Stomach (tissue), 8 donors: ENCODE measurements at regions not wholly inside any gene's neighbourhood (a gene's known extent, or its start where the extent isn't known, plus 50 kb on each side); places are given as distances from the start of the nearest gene placed in this dataset.

Experiments
- DNase-seq, 2 donors: peaks; one replicate each; pipeline versions ENCODE4 v3.0.0 to v3.0.0-alpha.2; 2013 to 2019
- H3K27ac ChIP-seq, 5 donors: fragments of 200-600 bp in 4 of 5; sonication (generic) in 4 of 5; one replicate each; pipeline ENCODE4 v1.5.1; 2013 to 2019; ENCODE audit warnings: mild to moderate bottlenecking in 1 of 5, moderate library complexity in 1 of 5
- H3K27me3 ChIP-seq, 3 donors: fragments of 200-600 bp; sonication (generic); one replicate each; pipeline ENCODE4 v1.5.1; 2017 to 2019; ENCODE audit warnings: mixed run types in 1 of 3
- H3K36me3 ChIP-seq, 4 donors: fragments of 200-600 bp; sonication (generic); 1 replicate in 3 of 4; 2 replicates in 1 of 4; pipeline ENCODE4 v1.5.1; 2016 to 2019
- H3K4me1 ChIP-seq, 4 donors: fragments of 200-600 bp; sonication (generic); one replicate each; pipeline ENCODE4 v1.5.1; 2016 to 2019
- H3K4me3 ChIP-seq, 4 donors: fragments of 200-600 bp; sonication (generic) in 3 of 4; one replicate each; pipeline ENCODE4 v1.5.1; 2016 to 2019; ENCODE audit warnings: mild to moderate bottlenecking in 1 of 4
- H3K9me3 ChIP-seq, 4 donors: fragments of 200-600 bp; sonication (generic); one replicate each; pipeline ENCODE4 v1.5.1; 2016 to 2019
- EP300 ChIP-seq: sonication (generic); formaldehyde crosslinking; IDR thresholded peaks from one replicate; pipeline ENCODE4 v1.6.1; 2017; ENCODE audit warnings: antibody characterized with exemption
- POLR2A ChIP-seq, 4 donors: fragments of 450-650 bp; IDR thresholded peaks; one replicate each; pipeline ENCODE4 v1.6.1; 2016; ENCODE audit warnings: antibody characterized with exemption in 4 of 4, control low read depth in 2 of 4, mild to moderate bottlenecking in 1 of 4, moderate library complexity in 1 of 4
- POLR2AphosphoS5 ChIP-seq, 3 donors: sonication (generic); formaldehyde crosslinking; IDR thresholded peaks; one replicate each; pipeline ENCODE4 v1.6.1; 2016; ENCODE audit warnings: antibody characterized with exemption in 3 of 3
- WGBS, 5 donors: extraction: QIAGEN DNeasy Blood & Tissue Kit in 3 of 5; methylation state at CpG; one replicate each; pipeline versions ENCODE4 v1.1.5 to v1.1.7; 2013 to 2018; 5-methylcytosine and 5-hydroxymethylcytosine counted together
- intact Hi-C: fragments of 100-400 bp; cut with DNase I; formaldehyde crosslinking; loops from one replicate; pipeline ENCODE4 v1.15.1; 2023; ENCODE audit warnings: low total_unique reads
- TF ChIP-seq, protein P1 (sequence below), 7 experiments: fragments of 450-650 bp in 4 of 7; fragments of 200-600 bp in 3 of 7; sonication (generic) in 3 of 7; IDR thresholded peaks; one replicate each; pipeline ENCODE4 v1.5.1; 2016 to 2019; ENCODE audit warnings: antibody characterized with exemption in 7 of 7, control low read depth in 2 of 7, mild to moderate bottlenecking in 1 of 7
- donor health status: healthy with polysubstance abuse.
- donor health status: Bipolar disorder and iron deficiency.
- donor health status: healthy.

DNA sequence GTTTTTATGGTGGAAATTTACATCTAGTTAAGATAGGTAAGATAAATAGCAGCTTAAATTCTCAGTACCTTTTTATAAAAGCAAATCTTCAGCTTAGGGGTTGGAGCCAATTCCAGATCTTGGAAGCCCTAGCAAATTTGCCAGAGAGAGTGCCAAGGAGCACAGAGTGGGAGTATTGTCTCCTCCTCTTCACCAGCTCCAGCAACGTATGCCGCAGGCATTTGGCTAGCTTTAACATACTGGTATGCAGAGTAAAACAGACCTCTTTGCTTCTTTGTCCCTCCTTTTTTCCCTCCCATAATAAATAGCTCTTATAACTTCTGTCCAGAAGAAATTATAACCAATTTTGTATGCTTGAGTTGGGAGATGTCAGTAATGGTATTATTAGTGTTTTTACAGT lies 140.4 kb downstream of the DIPK2A start:
- Histone ChIP-seq H3K27me3 (no peaks in the 10 kb centered on the region), H3K4me1 (peaks cover 0 to 4% (median 0%) of the 10 kb centered on the region in 4 donors), H3K4me3 (no peak overlapping the region), H3K27ac (no peak overlapping the region), H3K9me3 (no peaks in the 10 kb centered on the region), H3K36me3 (no peaks in the 10 kb centered on the region)
- 29 to 93% (median 41%) methylated on average over 2 of the region's 2 CpGs for WGBS, 5 donors
- DNase-seq: no peak
- intact Hi-C loops: no loop called here
- no peak for TF ChIP-seq EP300
- no peak for TF ChIP-seq POLR2AphosphoS5 (IDR thresholded peaks at IDR 0.05)
- no peak for TF ChIP-seq POLR2A (IDR thresholded peaks at IDR 0.05)
- TF ChIP-seq, protein P1, sequence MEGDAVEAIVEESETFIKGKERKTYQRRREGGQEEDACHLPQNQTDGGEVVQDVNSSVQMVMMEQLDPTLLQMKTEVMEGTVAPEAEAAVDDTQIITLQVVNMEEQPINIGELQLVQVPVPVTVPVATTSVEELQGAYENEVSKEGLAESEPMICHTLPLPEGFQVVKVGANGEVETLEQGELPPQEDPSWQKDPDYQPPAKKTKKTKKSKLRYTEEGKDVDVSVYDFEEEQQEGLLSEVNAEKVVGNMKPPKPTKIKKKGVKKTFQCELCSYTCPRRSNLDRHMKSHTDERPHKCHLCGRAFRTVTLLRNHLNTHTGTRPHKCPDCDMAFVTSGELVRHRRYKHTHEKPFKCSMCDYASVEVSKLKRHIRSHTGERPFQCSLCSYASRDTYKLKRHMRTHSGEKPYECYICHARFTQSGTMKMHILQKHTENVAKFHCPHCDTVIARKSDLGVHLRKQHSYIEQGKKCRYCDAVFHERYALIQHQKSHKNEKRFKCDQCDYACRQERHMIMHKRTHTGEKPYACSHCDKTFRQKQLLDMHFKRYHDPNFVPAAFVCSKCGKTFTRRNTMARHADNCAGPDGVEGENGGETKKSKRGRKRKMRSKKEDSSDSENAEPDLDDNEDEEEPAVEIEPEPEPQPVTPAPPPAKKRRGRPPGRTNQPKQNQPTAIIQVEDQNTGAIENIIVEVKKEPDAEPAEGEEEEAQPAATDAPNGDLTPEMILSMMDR (IDR thresholded peaks at IDR 0.05): no peak

DNA sequence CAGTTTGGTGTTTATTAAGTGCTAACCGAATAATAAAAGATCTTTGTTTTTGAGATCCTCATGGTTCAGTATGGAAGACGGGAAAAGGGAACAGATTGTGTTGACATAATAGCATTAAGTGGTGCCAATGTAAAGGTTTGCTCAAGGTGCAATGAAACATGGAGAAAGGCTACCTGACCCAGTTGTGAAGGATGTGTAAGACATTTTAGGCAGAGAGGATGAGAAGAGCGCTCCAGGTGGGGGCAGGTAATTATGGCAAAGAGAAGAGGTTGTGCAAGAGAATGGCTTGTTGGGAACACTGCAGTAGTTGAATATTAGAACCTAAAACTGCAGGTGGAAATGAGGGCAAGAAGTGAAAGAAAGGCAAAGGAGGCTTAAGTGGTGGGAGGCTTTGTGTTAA lies 140.8 kb downstream of the DIPK2A start:
- no peaks in the 10 kb centered on the region for H3K36me3 ChIP-seq
- no peak overlapping the region for H3K27ac ChIP-seq
- H3K9me3 ChIP-seq: no peaks in the 10 kb centered on the region
- WGBS, 5 donors: 50 to 71% (median 61%) methylated on average over 3 of the region's 3 CpGs
- intact Hi-C loops: no loop called here
- H3K27me3 ChIP-seq: no peaks in the 10 kb centered on the region
- TF ChIP-seq, protein P1 (IDR thresholded peaks at IDR 0.05): no peak
- TF ChIP-seq POLR2AphosphoS5 (IDR thresholded peaks at IDR 0.05): no peak
- TF ChIP-seq EP300: no peak
- TF ChIP-seq POLR2A (IDR thresholded peaks at IDR 0.05): no peak
- peaks cover 0 to 4% (median 0%) of the 10 kb centered on the region in 4 donors for H3K4me1 ChIP-seq
- H3K4me3 ChIP-seq: no peak overlapping the region
- no peak for DNase-seq

DNA sequence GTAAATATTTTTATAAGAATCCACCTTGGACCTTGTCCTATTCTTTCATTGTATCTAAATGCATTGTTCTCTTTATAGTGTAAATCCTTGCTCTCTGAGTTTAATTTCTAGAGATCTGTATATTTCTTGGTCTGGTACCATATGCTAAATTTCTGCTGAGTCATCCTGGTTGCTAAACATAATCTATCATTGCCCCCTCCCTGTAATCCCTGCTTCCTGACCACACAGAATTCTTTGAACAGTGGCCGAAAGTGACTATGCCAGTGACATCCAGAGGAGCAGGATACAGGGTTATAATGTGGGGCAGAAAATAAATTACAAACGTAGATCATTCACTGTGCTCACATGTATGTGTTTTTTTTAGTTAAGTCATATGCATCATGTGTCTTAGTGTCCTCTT lies 143.1 kb downstream of the DIPK2A start:
- intact Hi-C loops: no loop called here
- H3K27ac ChIP-seq: no peak overlapping the region
- DNase-seq: no peak
- no peak overlapping the region for H3K4me3 ChIP-seq
- H3K36me3 ChIP-seq: no peaks in the 10 kb centered on the region
- peaks cover 0 to 4% (median 0%) of the 10 kb centered on the region in 4 donors for H3K4me1 ChIP-seq
- no peaks in the 10 kb centered on the region for H3K27me3 ChIP-seq
- WGBS, 5 donors: 43 to 74% (median 63%) methylated on average over 2 of the region's 2 CpGs
- TF ChIP-seq POLR2A (IDR thresholded peaks at IDR 0.05): no peak
- no peak for TF ChIP-seq POLR2AphosphoS5 (IDR thresholded peaks at IDR 0.05)
- TF ChIP-seq EP300: no peak
- TF ChIP-seq, protein P1 (IDR thresholded peaks at IDR 0.05): no peak
- no peaks in the 10 kb centered on the region for H3K9me3 ChIP-seq

DNA sequence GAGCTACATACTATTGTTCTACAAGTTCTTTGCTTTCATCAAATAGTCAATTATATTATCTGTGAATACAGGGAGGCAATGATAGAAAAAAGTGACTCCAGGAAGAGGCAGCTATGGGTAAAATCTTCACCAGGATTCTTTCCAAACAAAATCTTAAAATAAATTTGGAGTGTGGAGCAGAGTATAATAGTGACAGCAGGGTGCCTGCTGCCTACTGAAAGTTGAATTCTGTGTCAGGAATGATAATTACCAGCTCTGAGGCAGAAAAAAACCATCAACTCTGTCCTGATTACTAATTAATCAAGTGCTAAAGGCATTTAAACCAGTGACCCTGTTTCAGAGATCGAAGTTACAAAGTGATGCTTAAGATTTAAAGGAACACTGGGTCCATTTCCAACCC lies 148.0 kb downstream of the DIPK2A start:
- intact Hi-C loops: no loop called here
- Histone ChIP-seq H3K36me3 (no peaks in the 10 kb centered on the region), H3K4me1 (no peaks in the 10 kb centered on the region), H3K27me3 (no peaks in the 10 kb centered on the region), H3K4me3 (no peak overlapping the region), H3K27ac (no peak overlapping the region), H3K9me3 (no peaks in the 10 kb centered on the region)
- TF ChIP-seq POLR2AphosphoS5 (IDR thresholded peaks at IDR 0.05): no peak
- TF ChIP-seq POLR2A (IDR thresholded peaks at IDR 0.05): no peak
- TF ChIP-seq, protein P1 (IDR thresholded peaks at IDR 0.05): no peak
- no peak for TF ChIP-seq EP300
- 21 to 43% (median 36%) methylated on average over 1 of the region's 1 CpG for WGBS, 5 donors
- no peak for DNase-seq
